ENCODE measurements at regions not wholly inside any gene's neighbourhood (a gene's known extent, or its start where the extent isn't known, plus 50 kb on each side); places are given as distances from the start of the nearest gene placed in this dataset.

- FAIRE-seq (no peak), DNase-seq (ENCODE audit: low spot score) (no peak), ATAC-seq (no peak)
- no peaks in the 10 kb centered on the region for H3K4me1 ChIP-seq (ENCODE audit: insufficient read depth, low read length)
- TF ChIP-seq ZNF292 (CRISPR knock-in tag; IDR thresholded peaks at IDR 0.05; ENCODE audit: borderline replicate concordance, low read depth) (no peak), THAP9 (CRISPR knock-in tag; IDR thresholded peaks at IDR 0.05; ENCODE audit: borderline replicate concordance) (no peak), RCOR2 (CRISPR knock-in tag; IDR thresholded peaks at IDR 0.05) (no peak), IRF1 (CRISPR knock-in tag; IDR thresholded peaks at IDR 0.05; ENCODE audit: low read depth) (no peak), SOX5 (CRISPR knock-in tag; IDR thresholded peaks at IDR 0.05; ENCODE audit: borderline replicate concordance) (no peak), FOXO4 (CRISPR knock-in tag; conservative IDR thresholded peaks at IDR 0.05) (no peak), NR1H2 (CRISPR knock-in tag; IDR thresholded peaks at IDR 0.05; ENCODE audit: borderline replicate concordance, low read depth) (no peak)
- TF ChIP-seq, protein P1, sequence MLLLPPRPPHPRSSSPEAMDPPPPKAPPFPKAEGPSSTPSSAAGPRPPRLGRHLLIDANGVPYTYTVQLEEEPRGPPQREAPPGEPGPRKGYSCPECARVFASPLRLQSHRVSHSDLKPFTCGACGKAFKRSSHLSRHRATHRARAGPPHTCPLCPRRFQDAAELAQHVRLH (CRISPR knock-in tag; IDR thresholded peaks at IDR 0.05; ENCODE audit: borderline replicate concordance, low read depth): no peak
- TF ChIP-seq, protein P2, sequence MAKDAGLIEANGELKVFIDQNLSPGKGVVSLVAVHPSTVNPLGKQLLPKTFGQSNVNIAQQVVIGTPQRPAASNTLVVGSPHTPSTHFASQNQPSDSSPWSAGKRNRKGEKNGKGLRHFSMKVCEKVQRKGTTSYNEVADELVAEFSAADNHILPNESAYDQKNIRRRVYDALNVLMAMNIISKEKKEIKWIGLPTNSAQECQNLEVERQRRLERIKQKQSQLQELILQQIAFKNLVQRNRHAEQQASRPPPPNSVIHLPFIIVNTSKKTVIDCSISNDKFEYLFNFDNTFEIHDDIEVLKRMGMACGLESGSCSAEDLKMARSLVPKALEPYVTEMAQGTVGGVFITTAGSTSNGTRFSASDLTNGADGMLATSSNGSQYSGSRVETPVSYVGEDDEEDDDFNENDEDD (CRISPR knock-in tag; IDR thresholded peaks at IDR 0.05; ENCODE audit: borderline replicate concordance): no peak
- TF ChIP-seq, protein P3, sequence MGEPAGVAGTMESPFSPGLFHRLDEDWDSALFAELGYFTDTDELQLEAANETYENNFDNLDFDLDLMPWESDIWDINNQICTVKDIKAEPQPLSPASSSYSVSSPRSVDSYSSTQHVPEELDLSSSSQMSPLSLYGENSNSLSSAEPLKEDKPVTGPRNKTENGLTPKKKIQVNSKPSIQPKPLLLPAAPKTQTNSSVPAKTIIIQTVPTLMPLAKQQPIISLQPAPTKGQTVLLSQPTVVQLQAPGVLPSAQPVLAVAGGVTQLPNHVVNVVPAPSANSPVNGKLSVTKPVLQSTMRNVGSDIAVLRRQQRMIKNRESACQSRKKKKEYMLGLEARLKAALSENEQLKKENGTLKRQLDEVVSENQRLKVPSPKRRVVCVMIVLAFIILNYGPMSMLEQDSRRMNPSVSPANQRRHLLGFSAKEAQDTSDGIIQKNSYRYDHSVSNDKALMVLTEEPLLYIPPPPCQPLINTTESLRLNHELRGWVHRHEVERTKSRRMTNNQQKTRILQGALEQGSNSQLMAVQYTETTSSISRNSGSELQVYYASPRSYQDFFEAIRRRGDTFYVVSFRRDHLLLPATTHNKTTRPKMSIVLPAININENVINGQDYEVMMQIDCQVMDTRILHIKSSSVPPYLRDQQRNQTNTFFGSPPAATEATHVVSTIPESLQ (CRISPR knock-in tag; conservative IDR thresholded peaks at IDR 0.05): no peak
- H3K9me3 ChIP-seq (ENCODE audit: low read length): peaks cover 22% of the 10 kb centered on the region
- intact Hi-C loops (cut with micrococcal nuclease; ENCODE audit: unreplicated experiment): no loop called here
- H3K79me2 ChIP-seq (ENCODE audit: insufficient read depth, low read length): no peaks in the 10 kb centered on the region
- ChIA-PET CTCF (ENCODE audit: low intra/inter-chr PET ratio, low total read pairs) (no interaction called here), POLR2A (no interaction called here)
- H4K20me1 ChIP-seq (ENCODE audit: insufficient read depth, low read length): no peaks in the 10 kb centered on the region
- WGBS (ENCODE audit: low lambda C conversion rate): 15% methylated on average over 2 of the region's 2 CpGs
- in situ Hi-C loops (cut with HindIII; ENCODE audit: extremely low pct_ligation_motif_present, low pct_unique_long_range_greater_than_20kb): no loop called here
- H3K4me2 ChIP-seq (ENCODE audit: low read depth, low read length): no peak overlapping the region
- no peak overlapping the region for H2AFZ ChIP-seq (ENCODE audit: low read length)
- no peaks in the 10 kb centered on the region for H3K36me3 ChIP-seq (replicated peaks in 1 of 2; ENCODE audit: control insufficient read depth in 1 of 2, insufficient read depth in 2 of 2, low read length in 2 of 2)
- H3K9ac ChIP-seq (ENCODE audit: insufficient read depth, low read depth, low read length): no peak overlapping the region
- no peaks in the 10 kb centered on the region; a peak in 1 of 5 replicates for H3K27me3 ChIP-seq (ENCODE audit: control insufficient read depth in 1 of 2, insufficient read depth in 2 of 2, low read length in 2 of 2)
- H3K4me3 ChIP-seq (replicated peaks in 1 of 3; ENCODE audit: insufficient read depth in 1 of 3, low read depth in 2 of 3, low read length in 3 of 3): no peak overlapping the region
- no TSS peak for BruUV-seq (replicated peaks)
- no peak overlapping the region for H3K27ac ChIP-seq (ENCODE audit: extremely low read length, insufficient read depth, low read length)
Observed at GRCh38 chr10:64814201-64814600, 1293.0 kb downstream of the REEP3 start.

Measured in HepG2 (cell line).